ENCODE measurements at regions not wholly inside any gene's neighbourhood (a gene's known extent, or its start where the extent isn't known, plus 50 kb on each side); places are given as distances from the start of the nearest gene placed in this dataset.

GRCh38 chr12:83656004-83656403, 969.3 kb downstream of the TMTC2 start:
- ChIA-PET CTCF (no interaction called here), POLR2A (no interaction called here)
- intact Hi-C loops (cut with DNase I, micrococcal nuclease): no loop called here
- no peaks in the 10 kb centered on the region for H3K27me3 Mint-ChIP-seq
- H3K4me3 Mint-ChIP-seq: no peak overlapping the region
- ATAC-seq (ENCODE audit: poor library complexity) (no peak), DNase-seq (no peak)
- H3K36me3 ChIP-seq (ENCODE audit: insufficient read depth, low read length): no peaks in the 10 kb centered on the region
- no peak overlapping the region for H3K27ac Mint-ChIP-seq
- H3K9me3 ChIP-seq (ENCODE audit: control insufficient read depth in 1 of 2, insufficient read depth in 1 of 2, low read length in 2 of 2): no peaks in the 10 kb centered on the region
- H3K4me1 ChIP-seq (ENCODE audit: insufficient read depth, low read length): no peaks in the 10 kb centered on the region
- H3K4me1 Mint-ChIP-seq (ENCODE audit: low read depth): no peaks in the 10 kb centered on the region
- H3K36me3 Mint-ChIP-seq (ENCODE audit: low read depth): no peaks in the 10 kb centered on the region
- H3K27ac ChIP-seq (ENCODE audit: low read depth in 1 of 2, low read length in 2 of 2): no peak overlapping the region
- TF ChIP-seq CTCF (IDR thresholded peaks at IDR 0.05): no peak
- H3K4me3 ChIP-seq (ENCODE audit: low read length): no peak overlapping the region
- no peaks in the 10 kb centered on the region for H3K27me3 ChIP-seq (ENCODE audit: control insufficient read depth in 1 of 2, insufficient read depth in 2 of 2, low read length in 2 of 2)
- peaks cover 9% of the 10 kb centered on the region for H3K9me3 Mint-ChIP-seq

DNA sequence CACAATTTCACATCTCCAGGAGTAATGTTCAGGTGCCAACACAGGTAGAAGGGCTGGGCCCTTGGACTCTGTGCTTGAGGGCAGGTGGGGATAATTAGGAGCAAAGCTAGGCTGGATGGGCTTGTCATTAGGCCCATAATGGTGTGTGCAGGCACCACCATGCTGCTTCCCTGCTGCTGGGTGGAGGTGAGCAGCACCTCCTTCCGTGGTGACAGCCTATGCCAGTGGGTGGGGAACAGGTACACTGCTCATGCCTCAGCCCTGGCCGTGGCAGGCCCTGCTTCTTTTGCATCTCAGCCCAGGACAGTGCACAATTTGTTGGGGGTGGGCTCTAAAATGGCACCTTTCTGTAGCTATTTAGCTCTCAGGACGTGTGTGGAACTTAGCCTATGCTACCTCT, 955.5 kb downstream of the TMTC2 start:
- POLR2A ChIA-PET: no interaction called here
- DNase-seq (no peak), ATAC-seq (ENCODE audit: poor library complexity) (no peak)
- no peaks in the 10 kb centered on the region for H3K4me1 ChIP-seq (ENCODE audit: insufficient read depth, low read length)
- Mint-ChIP-seq H3K4me1 (ENCODE audit: low read depth) (no peaks in the 10 kb centered on the region), H3K27ac (no peak overlapping the region), H3K4me3 (no peak overlapping the region), H3K9me3 (no peaks in the 10 kb centered on the region), H3K27me3 (no peaks in the 10 kb centered on the region), H3K36me3 (ENCODE audit: low read depth) (no peaks in the 10 kb centered on the region)
- CTCF ChIA-PET: no interaction called here
- intact Hi-C loops (cut with DNase I, micrococcal nuclease): no loop called here
- H3K4me3 ChIP-seq (ENCODE audit: low read length): no peak overlapping the region
- H3K36me3 ChIP-seq (ENCODE audit: insufficient read depth, low read length): no peaks in the 10 kb centered on the region
- H3K27me3 ChIP-seq (ENCODE audit: control insufficient read depth in 1 of 2, insufficient read depth in 2 of 2, low read length in 2 of 2): no peaks in the 10 kb centered on the region
- no peak overlapping the region for H3K27ac ChIP-seq (ENCODE audit: low read depth in 1 of 2, low read length in 2 of 2)
- H3K9me3 ChIP-seq (ENCODE audit: control insufficient read depth in 1 of 2, insufficient read depth in 1 of 2, low read length in 2 of 2): peaks cover 0 to 8% of the 10 kb centered on the region in 2 experiments
- TF ChIP-seq CTCF (IDR thresholded peaks at IDR 0.05): no peak

GRCh38 chr12:83641789-83642188, 955.1 kb downstream of the TMTC2 start:
- CTCF ChIA-PET: no interaction called here

More at GRCh38 chr12:83641789-83642188, 955.1 kb downstream of the TMTC2 start:
- POLR2A ChIA-PET: no interaction called here
- H3K4me1 Mint-ChIP-seq (ENCODE audit: low read depth): no peaks in the 10 kb centered on the region
- intact Hi-C loops (cut with DNase I, micrococcal nuclease): no loop called here
- H3K4me3 Mint-ChIP-seq: no peak overlapping the region
- Histone ChIP-seq H3K9me3 (ENCODE audit: control insufficient read depth in 1 of 2, insufficient read depth in 1 of 2, low read length in 2 of 2) (peaks cover 0 to 8% of the 10 kb centered on the region in 2 experiments), H3K27me3 (ENCODE audit: control insufficient read depth in 1 of 2, insufficient read depth in 2 of 2, low read length in 2 of 2) (no peaks in the 10 kb centered on the region), H3K4me3 (ENCODE audit: low read length) (no peak overlapping the region), H3K36me3 (ENCODE audit: insufficient read depth, low read length) (no peaks in the 10 kb centered on the region), H3K27ac (ENCODE audit: low read depth in 1 of 2, low read length in 2 of 2) (no peak overlapping the region), H3K4me1 (ENCODE audit: insufficient read depth, low read length) (no peaks in the 10 kb centered on the region)
- H3K9me3 Mint-ChIP-seq: no peaks in the 10 kb centered on the region
- DNase-seq: no peak
- TF ChIP-seq CTCF (IDR thresholded peaks at IDR 0.05): no peak
- H3K27ac Mint-ChIP-seq: no peak overlapping the region
- no peak for ATAC-seq (ENCODE audit: poor library complexity)
- H3K36me3 Mint-ChIP-seq (ENCODE audit: low read depth): no peaks in the 10 kb centered on the region
- H3K27me3 Mint-ChIP-seq: no peaks in the 10 kb centered on the region

Measured in CD4-positive, alpha-beta T cell (primary cell).